Body of pancreas (tissue), 4 donors: ENCODE measurements at regions not wholly inside any gene's neighbourhood (a gene's known extent, or its start where the extent isn't known, plus 50 kb on each side); places are given as distances from the start of the nearest gene placed in this dataset.

ENCODE experiments used
- POLR2A ChIP-seq, 3 donors: fragments of 450-650 bp; IDR thresholded peaks; one replicate each; pipeline ENCODE4 v1.6.1; 2016; ENCODE audit warnings: antibody characterized with exemption in 3 of 3, mild to moderate bottlenecking in 2 of 3
- TF ChIP-seq, protein P1 (sequence below), 7 experiments: fragments of 450-650 bp in 4 of 7; fragments of 200-600 bp in 3 of 7; sonication (generic) in 3 of 7; IDR thresholded peaks; one replicate each; pipeline ENCODE4 v1.5.1; 2016 to 2019; ENCODE audit warnings: antibody characterized with exemption in 7 of 7

GRCh38 chr2:207223051-207223450 lies 57.3 kb upstream of the KLF7 start:
- TF ChIP-seq, protein P1, sequence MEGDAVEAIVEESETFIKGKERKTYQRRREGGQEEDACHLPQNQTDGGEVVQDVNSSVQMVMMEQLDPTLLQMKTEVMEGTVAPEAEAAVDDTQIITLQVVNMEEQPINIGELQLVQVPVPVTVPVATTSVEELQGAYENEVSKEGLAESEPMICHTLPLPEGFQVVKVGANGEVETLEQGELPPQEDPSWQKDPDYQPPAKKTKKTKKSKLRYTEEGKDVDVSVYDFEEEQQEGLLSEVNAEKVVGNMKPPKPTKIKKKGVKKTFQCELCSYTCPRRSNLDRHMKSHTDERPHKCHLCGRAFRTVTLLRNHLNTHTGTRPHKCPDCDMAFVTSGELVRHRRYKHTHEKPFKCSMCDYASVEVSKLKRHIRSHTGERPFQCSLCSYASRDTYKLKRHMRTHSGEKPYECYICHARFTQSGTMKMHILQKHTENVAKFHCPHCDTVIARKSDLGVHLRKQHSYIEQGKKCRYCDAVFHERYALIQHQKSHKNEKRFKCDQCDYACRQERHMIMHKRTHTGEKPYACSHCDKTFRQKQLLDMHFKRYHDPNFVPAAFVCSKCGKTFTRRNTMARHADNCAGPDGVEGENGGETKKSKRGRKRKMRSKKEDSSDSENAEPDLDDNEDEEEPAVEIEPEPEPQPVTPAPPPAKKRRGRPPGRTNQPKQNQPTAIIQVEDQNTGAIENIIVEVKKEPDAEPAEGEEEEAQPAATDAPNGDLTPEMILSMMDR (IDR thresholded peaks at IDR 0.05), result no peak
- no peak for TF ChIP-seq POLR2A (IDR thresholded peaks at IDR 0.05)
